ENCODE measurements at regions not wholly inside any gene's neighbourhood (a gene's known extent, or its start where the extent isn't known, plus 50 kb on each side); places are given as distances from the start of the nearest gene placed in this dataset.
A peak's percentile ranks its signal among the peaks of the same experiment; 100 is the strongest.

GRCh38 chr7:119270045-119270464 is 1002.9 kb upstream of the KCND2 start:
- BruUV-seq (replicated peaks): no TSS peak
- no peaks in the 10 kb centered on the region for H3K9me3 ChIP-seq (ENCODE audit: control insufficient read depth, insufficient read depth, low read length)
- H2AK9ac ChIP-seq (replicated peaks; ENCODE audit: low read depth, low read length, poor library complexity): no peak overlapping the region
- no peak overlapping the region for H2BK120ac ChIP-seq (ENCODE audit: low read depth, low read length)
- dilution Hi-C loops (cut with HindIII; ENCODE audit: low sequenced_read_pairs, unreplicated experiment) (no loop called here), intact Hi-C loops (cut with micrococcal nuclease) (loop anchor here (1.0 to 10.0 kb wide), 5 partner anchors 667 to 1455 kb away; no protein-coding TSS in a partner anchor), in situ Hi-C loops (cut with MboI; ENCODE audit: low sequenced_read_pairs) (loop anchor here (10.0 kb wide), 1 partner anchor 1005 kb away; the partner anchor contains the start of gene KCND2)
- no peak overlapping the region for H3K18ac ChIP-seq (ENCODE audit: low read depth, low read length)
- H2AK5ac ChIP-seq (ENCODE audit: low read depth, low read length): no peak overlapping the region
- no peak overlapping the region for H3K56ac ChIP-seq (ENCODE audit: extremely low read depth, insufficient read depth, low read length)
- no peaks in the 10 kb centered on the region for H3K4me1 ChIP-seq (ENCODE audit: control insufficient read depth, insufficient read depth, low read length)
- no peak overlapping the region for H3K27ac ChIP-seq (ENCODE audit: insufficient read depth, low read length)
- TF ChIP-seq NFE2L2 (IDR thresholded peaks at IDR 0.05; ENCODE audit: low read depth, low read length) (no peak), SMC3 (IDR thresholded peaks at IDR 0.05; ENCODE audit: low read depth, low read length) (peak; percentile 74), CTCF (conservative IDR thresholded peaks at IDR 0.05; ENCODE audit: low read depth, low read length) (peak; percentile 78), RAD21 (IDR thresholded peaks at IDR 0.05; ENCODE audit: low read length) (peak; percentile 66)
- H3K9me1 ChIP-seq (ENCODE audit: insufficient read depth, low read length): no peaks in the 10 kb centered on the region
- H3K4ac ChIP-seq (ENCODE audit: low read depth, low read length): no peak overlapping the region
- H2BK15ac ChIP-seq (ENCODE audit: low read depth, low read length): no peak overlapping the region
- ChIA-PET POLR2A (ENCODE audit: unreplicated experiment) (no interaction called here), CTCF (no interaction called here)
- no peak overlapping the region for H4K5ac ChIP-seq (ENCODE audit: low read depth, low read length)
- H4K91ac ChIP-seq (ENCODE audit: insufficient read depth, low read depth, low read length): no peak overlapping the region
- no peak overlapping the region for H3K23ac ChIP-seq (ENCODE audit: low read depth, low read length)
- H2BK5ac ChIP-seq (ENCODE audit: low read depth, low read length, poor library complexity, severe bottlenecking): no peak overlapping the region
- peak; percentile 55 for DNase-seq
- H2AFZ ChIP-seq (replicated peaks; ENCODE audit: low read length, poor library complexity): no peak overlapping the region
- H3K4me3 ChIP-seq (ENCODE audit: insufficient read depth, low read depth, low read length): no peak overlapping the region
- ATAC-seq (ENCODE audit: low read depth): peak; percentile 95
- H3K9ac ChIP-seq (ENCODE audit: low read depth, low read length): no peak overlapping the region
- no peaks in the 10 kb centered on the region for H3K27me3 ChIP-seq (ENCODE audit: control insufficient read depth, insufficient read depth, low read length)
- H3K79me1 ChIP-seq (ENCODE audit: low read depth in 1 of 2, low read length in 2 of 2): no peaks in the 10 kb centered on the region
- H4K8ac ChIP-seq (ENCODE audit: low read depth in 2 of 2, low read length in 2 of 2): no peak overlapping the region
- H3K36me3 ChIP-seq (ENCODE audit: control insufficient read depth, insufficient read depth, low read length): no peaks in the 10 kb centered on the region
- no peak overlapping the region for H2BK20ac ChIP-seq (ENCODE audit: low read depth, low read length)
- H4K20me1 ChIP-seq (ENCODE audit: insufficient read depth, low read length): no peaks in the 10 kb centered on the region
- WGBS, 2 experiments (ENCODE audit: extremely low coverage in 2 of 2, insufficient read length in 1 of 2): no CpG with 5 or more reads among the region's 7 CpGs
- H3K14ac ChIP-seq (replicated peaks; ENCODE audit: low read depth, low read length): no peak overlapping the region
- no peak overlapping the region for H3K4me2 ChIP-seq (ENCODE audit: low read depth, low read length)

Data from IMR-90 (cell line).